Esophagus squamous epithelium (tissue), 5 donors: ENCODE measurements at regions not wholly inside any gene's neighbourhood (a gene's known extent, or its start where the extent isn't known, plus 50 kb on each side); places are given as distances from the start of the nearest gene placed in this dataset.

Source experiments
- DNase-seq: peaks from one replicate; lab custom pipeline; 2025; lab: John Stamatoyannopoulos, UW
- H3K27ac ChIP-seq, 4 donors: fragments of 200-600 bp; sonication (generic); one replicate each; pipeline ENCODE4 v1.5.1; 2016 to 2019; ENCODE audit warnings: mild to moderate bottlenecking in 1 of 4
- H3K27me3 ChIP-seq, 4 donors: fragments of 200-600 bp; sonication (generic); 1 replicate in 3 of 4; 2 replicates in 1 of 4; pipeline versions ENCODE4 v1.5.1 to v1.6.0; 2017 to 2021; ENCODE audit warnings: antibody characterized with exemption in 1 of 4
- H3K36me3 ChIP-seq, 3 donors: fragments of 200-600 bp; sonication (generic); one replicate each; pipeline ENCODE4 v1.5.1; 2016 to 2019
- H3K4me1 ChIP-seq, 3 donors: fragments of 200-600 bp; sonication (generic); one replicate each; pipeline ENCODE4 v1.5.1; 2017 to 2019
- H3K4me3 ChIP-seq, 4 donors: fragments of 200-600 bp; sonication (generic); 1 replicate in 3 of 4; 2 replicates in 1 of 4; pipeline ENCODE4 v1.5.1; 2016 to 2019; ENCODE audit warnings: mild to moderate bottlenecking in 2 of 4, moderate library complexity in 1 of 4
- H3K9me3 ChIP-seq, 3 donors: fragments of 200-600 bp; sonication (generic); one replicate each; pipeline ENCODE4 v1.5.1; 2016 to 2019
- POLR2A ChIP-seq, 4 donors: fragments of 450-650 bp; IDR thresholded peaks; one replicate each; pipeline ENCODE4 v1.6.1; 2017; ENCODE audit warnings: antibody characterized with exemption in 4 of 4, mild to moderate bottlenecking in 4 of 4, moderate library complexity in 3 of 4
- WGBS, 2 donors: methylation state at CpG; one replicate each; pipeline ENCODE4 v1.1.5; 2018; 5-methylcytosine and 5-hydroxymethylcytosine counted together
- intact Hi-C: fragments of 100-400 bp; cut with DNase I; formaldehyde crosslinking; loops from one replicate; pipeline ENCODE4 v1.15.0; 2022
- TF ChIP-seq, protein P1 (sequence below), 6 experiments: fragments of 450-650 bp in 4 of 6; fragments of 200-600 bp in 2 of 6; sonication (generic) in 2 of 6; IDR thresholded peaks; one replicate each; pipeline ENCODE4 v1.5.1; 2016 to 2019; ENCODE audit warnings: antibody characterized with exemption in 6 of 6, mild to moderate bottlenecking in 4 of 6, moderate library complexity in 4 of 6
- donor health status: DM: yes; HTN: yes; CAD: no.

DNA sequence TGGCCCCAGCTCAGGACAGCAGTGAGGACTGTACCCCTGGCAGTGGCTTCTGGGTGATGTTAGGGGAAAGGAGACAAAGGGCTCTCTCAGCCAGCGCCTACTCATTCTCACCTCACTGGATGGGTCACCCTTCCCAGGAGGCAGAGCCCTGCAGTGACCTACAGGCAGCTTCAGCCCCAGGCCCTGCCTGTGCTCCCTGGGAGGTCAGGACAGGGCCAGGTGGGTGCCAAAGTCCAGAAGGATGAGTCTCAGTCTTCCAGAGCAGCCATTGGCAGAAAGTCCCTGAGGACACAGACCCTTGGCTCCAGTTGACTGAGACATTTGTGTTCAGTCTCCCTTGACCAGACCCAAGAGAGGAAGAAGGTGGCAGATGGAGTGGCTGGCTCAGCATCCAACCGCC is 75.1 kb downstream of the TEX51 start:
- TF ChIP-seq, protein P1, sequence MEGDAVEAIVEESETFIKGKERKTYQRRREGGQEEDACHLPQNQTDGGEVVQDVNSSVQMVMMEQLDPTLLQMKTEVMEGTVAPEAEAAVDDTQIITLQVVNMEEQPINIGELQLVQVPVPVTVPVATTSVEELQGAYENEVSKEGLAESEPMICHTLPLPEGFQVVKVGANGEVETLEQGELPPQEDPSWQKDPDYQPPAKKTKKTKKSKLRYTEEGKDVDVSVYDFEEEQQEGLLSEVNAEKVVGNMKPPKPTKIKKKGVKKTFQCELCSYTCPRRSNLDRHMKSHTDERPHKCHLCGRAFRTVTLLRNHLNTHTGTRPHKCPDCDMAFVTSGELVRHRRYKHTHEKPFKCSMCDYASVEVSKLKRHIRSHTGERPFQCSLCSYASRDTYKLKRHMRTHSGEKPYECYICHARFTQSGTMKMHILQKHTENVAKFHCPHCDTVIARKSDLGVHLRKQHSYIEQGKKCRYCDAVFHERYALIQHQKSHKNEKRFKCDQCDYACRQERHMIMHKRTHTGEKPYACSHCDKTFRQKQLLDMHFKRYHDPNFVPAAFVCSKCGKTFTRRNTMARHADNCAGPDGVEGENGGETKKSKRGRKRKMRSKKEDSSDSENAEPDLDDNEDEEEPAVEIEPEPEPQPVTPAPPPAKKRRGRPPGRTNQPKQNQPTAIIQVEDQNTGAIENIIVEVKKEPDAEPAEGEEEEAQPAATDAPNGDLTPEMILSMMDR (IDR thresholded peaks at IDR 0.05), result no peak
- no peak for TF ChIP-seq POLR2A (IDR thresholded peaks at IDR 0.05)
- WGBS, 2 donors, result 100% methylated on average over 1 of the region's 2 CpGs; no CpG with 5 or more reads in 1 of the 2 donors

DNA sequence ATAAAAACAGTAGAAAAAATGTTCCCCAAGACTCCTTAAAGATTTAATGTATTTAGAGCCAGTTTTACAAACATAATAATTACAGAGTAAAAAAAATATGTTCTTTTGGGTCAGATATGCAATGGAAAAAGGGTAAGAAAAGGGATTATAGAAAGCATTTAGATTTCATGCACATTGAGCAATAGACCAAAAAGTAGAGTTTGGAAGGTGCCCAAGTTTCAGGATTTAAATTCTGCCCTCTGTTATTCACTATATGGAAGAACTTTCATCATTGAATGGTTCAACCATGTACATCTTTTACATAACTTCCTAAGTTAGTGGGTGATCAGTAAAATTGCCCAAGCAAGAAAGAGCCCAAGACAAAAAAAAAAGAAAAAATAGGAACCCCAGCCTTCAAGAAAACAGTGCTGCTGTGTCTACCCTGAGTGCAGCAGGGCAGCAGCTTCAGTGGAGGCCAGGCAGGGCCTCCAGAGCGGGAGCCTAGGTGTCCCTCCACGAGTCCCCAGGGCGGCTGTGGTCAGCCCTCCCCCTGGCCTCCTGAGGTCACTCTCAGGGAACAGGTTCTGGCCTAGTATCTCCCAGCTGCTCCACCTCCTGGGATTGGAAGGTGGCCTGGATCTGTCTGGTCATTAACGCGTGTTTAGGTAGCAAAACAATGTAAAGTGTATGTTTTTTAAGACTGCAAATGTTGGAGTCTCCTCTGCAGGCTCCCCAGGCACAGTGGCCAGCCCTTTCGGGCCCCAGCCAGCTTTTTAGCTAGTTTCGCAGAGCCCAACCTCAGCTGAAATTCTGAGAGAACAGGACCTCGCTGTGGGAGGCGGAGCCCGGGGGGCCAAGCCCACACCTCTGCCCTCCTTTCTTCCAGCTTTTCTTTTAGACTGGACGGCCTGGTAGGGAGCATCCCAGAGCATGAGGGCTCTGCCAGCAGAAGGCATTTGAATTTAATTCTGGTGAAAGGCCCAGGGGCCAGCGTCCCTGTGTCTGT is 77.3 kb downstream of the TEX51 start:
- Histone ChIP-seq H3K4me1 (peaks cover 7 to 15% (median 7%) of the 10 kb centered on the region in 3 donors), H3K4me3 (no peak overlapping the region), H3K9me3 (no peaks in the 10 kb centered on the region), H3K27ac (no peak overlapping the region), H3K27me3 (peaks cover 0 to 35% (median 0%) of the 10 kb centered on the region in 4 donors), H3K36me3 (no peaks in the 10 kb centered on the region)
- WGBS, 2 donors, result 76 to 87% methylated on average over 5 of the region's 12 CpGs
- intact Hi-C loops, result no loop called here
- no peak for DNase-seq
- TF ChIP-seq, protein P1 (IDR thresholded peaks at IDR 0.05), result no peak
- no peak for TF ChIP-seq POLR2A (IDR thresholded peaks at IDR 0.05)

More for the DNA sequence above, 75.1 kb downstream of the TEX51 start:
- no peaks in the 10 kb centered on the region for H3K9me3 ChIP-seq
- intact Hi-C loops, result no loop called here
- H3K36me3 ChIP-seq, result no peaks in the 10 kb centered on the region
- no peak overlapping the region for H3K4me3 ChIP-seq
- H3K4me1 ChIP-seq, result peaks cover 7 to 15% (median 7%) of the 10 kb centered on the region in 3 donors
- H3K27me3 ChIP-seq, result peaks cover 0 to 52% (median 0%) of the 10 kb centered on the region in 4 donors
- DNase-seq, result no peak
- no peak overlapping the region for H3K27ac ChIP-seq

DNA sequence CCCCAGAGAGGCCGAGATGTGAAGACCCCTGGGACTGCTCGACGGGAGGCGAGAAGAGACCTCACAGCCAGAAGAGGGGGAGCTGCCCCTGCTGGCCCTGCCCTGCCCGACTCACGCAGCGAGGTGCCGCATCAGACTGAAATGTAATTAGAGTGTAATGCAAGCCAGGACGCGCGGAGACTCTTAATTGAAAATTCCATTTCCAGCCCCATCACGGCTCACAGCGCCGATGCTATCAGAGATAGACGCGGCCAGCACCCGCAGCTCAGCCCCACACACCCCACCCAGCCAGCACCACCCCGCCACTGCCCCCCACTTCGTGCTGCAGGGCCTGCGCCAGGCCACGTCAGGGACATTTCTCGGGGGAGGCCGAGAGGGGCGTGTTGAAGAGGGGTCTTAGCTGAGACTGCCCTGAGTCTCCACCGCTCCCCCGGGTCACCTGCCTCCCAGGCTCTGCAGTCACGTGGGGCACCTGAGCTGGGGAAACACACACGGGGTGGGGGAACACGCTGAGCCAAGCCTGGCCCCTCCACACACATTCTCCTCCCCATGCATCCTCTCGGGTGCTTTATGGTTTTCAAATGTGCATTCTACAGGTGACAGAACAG is 78.1 kb downstream of the TEX51 start:
- WGBS, 2 donors, result 70 to 91% methylated on average over 11 to 21 of the region's 30 CpGs
- Histone ChIP-seq H3K27me3 (peaks cover 0 to 27% (median 0%) of the 10 kb centered on the region in 4 donors), H3K36me3 (no peaks in the 10 kb centered on the region), H3K9me3 (no peaks in the 10 kb centered on the region), H3K4me1 (peaks cover 6 to 7% (median 6%) of the 10 kb centered on the region in 3 donors), H3K4me3 (no peak overlapping the region), H3K27ac (no peak overlapping the region)
- DNase-seq, result no peak
- intact Hi-C loops, result no loop called here
- TF ChIP-seq, protein P1 (IDR thresholded peaks at IDR 0.05), result no peak
- TF ChIP-seq POLR2A (IDR thresholded peaks at IDR 0.05), result no peak

DNA sequence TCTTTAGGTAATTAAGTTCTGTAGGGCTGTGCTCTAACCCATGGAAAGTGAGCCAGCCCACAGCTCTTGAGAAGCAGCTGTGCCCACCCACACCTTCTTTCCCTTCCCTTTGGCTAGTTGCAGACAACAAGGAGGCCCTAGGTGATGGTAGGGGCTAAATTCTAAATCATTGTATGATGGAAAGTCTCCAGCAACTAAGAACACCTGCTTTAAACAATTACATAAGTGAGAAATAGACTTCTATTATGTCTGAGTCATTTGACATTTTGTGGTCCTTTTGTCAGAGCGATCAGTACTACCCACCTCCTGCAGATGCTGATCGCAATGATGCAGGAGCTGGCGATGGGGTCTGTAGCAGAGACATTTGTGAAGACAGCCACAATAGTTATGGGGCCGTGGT is 79.6 kb downstream of the TEX51 start:
- Histone ChIP-seq H3K4me1 (no peaks in the 10 kb centered on the region), H3K27me3 (peaks cover 0 to 17% (median 0%) of the 10 kb centered on the region in 4 donors), H3K36me3 (no peaks in the 10 kb centered on the region), H3K27ac (no peak overlapping the region), H3K9me3 (no peaks in the 10 kb centered on the region), H3K4me3 (no peak overlapping the region)
- intact Hi-C loops, result no loop called here
- TF ChIP-seq, protein P1 (IDR thresholded peaks at IDR 0.05), result no peak
- TF ChIP-seq POLR2A (IDR thresholded peaks at IDR 0.05), result no peak
- DNase-seq, result no peak
- 79 to 88% methylated on average over 4 of the region's 4 CpGs for WGBS, 2 donors
